SU-DHL-6 (cell line): ENCODE measurements at regions not wholly inside any gene's neighbourhood (a gene's known extent, or its start where the extent isn't known, plus 50 kb on each side); places are given as distances from the start of the nearest gene placed in this dataset.

Experiments
- H2AFZ ChIP-seq: fragments of 200-600 bp; sonication (generic); 2 replicates; pipeline ENCODE4 v1.6.1; 2014; ENCODE audit warnings: low read depth, mild to moderate bottlenecking, moderate library complexity, mixed read lengths, antibody characterized with exemption, low read length; ENCODE audit not compliant: severe bottlenecking
- H3F3A ChIP-seq: fragments of 200-600 bp; shearing (Covaris generic); 2 replicates; pipeline ENCODE4 v1.6.0; 2016; ENCODE audit warnings: antibody characterized with exemption, mild to moderate bottlenecking; ENCODE audit not compliant: insufficient read depth
- H3K27ac ChIP-seq: fragments of 200-600 bp; sonication (generic); 2 replicates; pipeline ENCODE4 v1.5.1; 2016; ENCODE audit warnings: low read depth, mild to moderate bottlenecking, low read length, moderate library complexity, mixed read lengths
- H3K27me3 ChIP-seq: fragments of 200-600 bp; sonication (generic), shearing (Covaris generic); 2 replicates; pipeline ENCODE4 v1.6.0; 2014; ENCODE audit warnings: mild to moderate bottlenecking, low read length
- H3K36me3 ChIP-seq: fragments of 200-600 bp; sonication (generic); 2 replicates; pipeline ENCODE4 v1.6.1; 2014; ENCODE audit warnings: mild to moderate bottlenecking, low read length, mixed read lengths
- H3K4me2 ChIP-seq: fragments of 300-600, 200-600 bp; shearing (Covaris generic), sonication (generic); 2 replicates; pipeline ENCODE4 v1.6.0; 2014; ENCODE audit warnings: low read length, low read depth, mild to moderate bottlenecking; ENCODE audit not compliant: poor library complexity, severe bottlenecking
- H3K4me3 ChIP-seq: fragments of 200-600 bp; sonication (generic); 2 replicates; pipeline ENCODE4 v1.5.1; 2014; ENCODE audit warnings: antibody characterized with exemption, low read length, mild to moderate bottlenecking, mixed read lengths; ENCODE audit not compliant: insufficient read depth, poor library complexity, severe bottlenecking
- H3K79me2 ChIP-seq: fragments of 200-600 bp; sonication (generic); 2 replicates; pipeline ENCODE4 v1.6.1; 2014; ENCODE audit warnings: mild to moderate bottlenecking, low read length, moderate library complexity; ENCODE audit not compliant: insufficient read depth
- H3K9ac ChIP-seq: fragments of 200-600 bp; sonication (generic); 2 replicates; pipeline ENCODE4 v1.7.0; 2014; ENCODE audit warnings: mild to moderate bottlenecking, low read length
- H3K9me2 ChIP-seq: fragments of 200-600 bp; sonication (generic); replicated peaks from 2 replicates; pipeline ENCODE4 v1.6.1; 2014; ENCODE audit warnings: low read length; ENCODE audit not compliant: insufficient read depth
- H3K9me3 ChIP-seq: fragments of 200-600 bp; sonication (generic); 2 replicates; pipeline ENCODE4 v1.6.1; 2014; ENCODE audit warnings: low read length, mixed read lengths; ENCODE audit not compliant: insufficient read depth
- H4K20me1 ChIP-seq: fragments of 200-600 bp; sonication (generic); 2 replicates; pipeline ENCODE4 v1.6.1; 2014; ENCODE audit warnings: low read depth, mild to moderate bottlenecking, antibody characterized with exemption, low read length, moderate library complexity, mixed read lengths
- CTCF ChIP-seq: fragments of 200-600 bp; sonication (generic); IDR thresholded peaks from one replicate; pipeline ENCODE4 v1.5.1; 2017; ENCODE audit warnings: antibody characterized with exemption, mild to moderate bottlenecking, low read length, moderate library complexity; ENCODE audit not compliant: insufficient read depth, poor library complexity, severe bottlenecking
- EZH2phosphoT487 ChIP-seq: fragments of 200-600 bp; sonication (generic), shearing (Covaris generic); conservative IDR thresholded peaks from 2 replicates; pipeline ENCODE4 v1.6.1; 2018; ENCODE audit warnings: mild to moderate bottlenecking, antibody characterized with exemption, low read length, moderate library complexity, mixed read lengths

- Histone ChIP-seq H3K9ac (no peak overlapping the region), H2AFZ (no peak overlapping the region), H3K9me3 (no peaks in the 10 kb centered on the region), H3K36me3 (no peaks in the 10 kb centered on the region), H3K79me2 (no peaks in the 10 kb centered on the region), H3K4me3 (no peak overlapping the region), H3K27me3 (no peaks in the 10 kb centered on the region), H3K4me2 (no peak overlapping the region), H4K20me1 (no peaks in the 10 kb centered on the region), H3K27ac (no peak overlapping the region), H3K9me2 (no peaks in the 10 kb centered on the region), H3F3A (no peaks in the 10 kb centered on the region)
- TF ChIP-seq EZH2phosphoT487: no peak
- no peak for TF ChIP-seq CTCF
Observed at GRCh38 chr18:77529492-77530176, 280.0 kb downstream of the GALR1 start.

GRCh38 chr18:77530732-77531131 is 281.1 kb downstream of the GALR1 start:
- TF ChIP-seq CTCF (no peak), EZH2phosphoT487 (no peak)
- Histone ChIP-seq H3K27ac (no peak overlapping the region), H4K20me1 (no peaks in the 10 kb centered on the region), H3K36me3 (no peaks in the 10 kb centered on the region), H3K9ac (no peak overlapping the region), H3K9me2 (no peaks in the 10 kb centered on the region), H3K9me3 (no peaks in the 10 kb centered on the region), H3K79me2 (no peaks in the 10 kb centered on the region), H3K4me2 (no peak overlapping the region), H3K27me3 (no peaks in the 10 kb centered on the region), H3F3A (no peaks in the 10 kb centered on the region), H2AFZ (no peak overlapping the region), H3K4me3 (no peak overlapping the region)

GRCh38 chr18:77539860-77540259 is 290.2 kb downstream of the GALR1 start:
- 0 out of 2 replicates have a peak, but pooled peaks cover 5% of the 10 kb centered on the region for H3K27me3 ChIP-seq
- no peak for TF ChIP-seq CTCF
- H3K9me2 ChIP-seq: no peaks in the 10 kb centered on the region
- H3K9ac ChIP-seq: no peak overlapping the region
- H3K9me3 ChIP-seq: no peaks in the 10 kb centered on the region
- H3K36me3 ChIP-seq: no peaks in the 10 kb centered on the region
- H4K20me1 ChIP-seq: no peaks in the 10 kb centered on the region
- no peaks in the 10 kb centered on the region for H3K79me2 ChIP-seq
- no peaks in the 10 kb centered on the region for H3F3A ChIP-seq
- no peak overlapping the region for H3K4me2 ChIP-seq
- H3K27ac ChIP-seq: no peak overlapping the region
- no peak overlapping the region for H3K4me3 ChIP-seq
- H2AFZ ChIP-seq: no peak overlapping the region
